Hepatocyte (in vitro differentiated cells): ENCODE measurements at regions not wholly inside any gene's neighbourhood (a gene's known extent, or its start where the extent isn't known, plus 50 kb on each side); places are given as distances from the start of the nearest gene placed in this dataset.

Experiments
- CTCF ChIP-seq: fragments of 200-600 bp; sonication (generic); IDR thresholded peaks from 2 replicates; pipeline ENCODE4 v1.5.1; 2016; ENCODE audit warnings: antibody characterized with exemption, mild to moderate bottlenecking; ENCODE audit not compliant: poor library complexity
- EZH2 ChIP-seq: fragments of 200-600 bp; sonication (generic); IDR thresholded peaks from 2 replicates; pipeline ENCODE4 v1.6.1; 2016; ENCODE audit warnings: antibody characterized with exemption, mild to moderate bottlenecking, borderline replicate concordance

GRCh38 chr4:175499735-175500352, 312.2 kb downstream of the GPM6A start:
- no peak for TF ChIP-seq EZH2
- no peak for TF ChIP-seq CTCF
